CD14-positive monocyte (primary cell): ENCODE measurements at regions not wholly inside any gene's neighbourhood (a gene's known extent, or its start where the extent isn't known, plus 50 kb on each side); places are given as distances from the start of the nearest gene placed in this dataset.

ENCODE experiments used
- DNase-seq, 3 donors: peaks; one replicate each; pipeline ENCODE4 v3.0.0-alpha.2; 2011 to 2022
- H2AFZ ChIP-seq: 2 replicates; pipeline ENCODE4 v1.6.0; 2012; ENCODE audit warnings: mild to moderate bottlenecking, low read depth, low read length, inconsistent platforms; ENCODE audit not compliant: insufficient read depth, poor library complexity, severe bottlenecking
- H3K27ac ChIP-seq, 2 donors: 1 replicate in 1 of 2; 2 replicates in 1 of 2; pipeline ENCODE4 v1.5.1; 2012 to 2013; ENCODE audit warnings: low read length in 2 of 2, control low read depth in 1 of 2, inconsistent platforms in 1 of 2, low read depth in 1 of 2, mild to moderate bottlenecking in 1 of 2
- H3K27me3 ChIP-seq, 2 donors: one replicate each; pipeline versions ENCODE4 v1.6.0 to v1.6.1; 2011 to 2013; ENCODE audit warnings: low read length in 2 of 2; ENCODE audit not compliant: control insufficient read depth in 2 of 2, insufficient read depth in 2 of 2
- H3K36me3 ChIP-seq, 2 donors: replicated peaks in 1 of 2; 1 replicate in 1 of 2; 2 replicates in 1 of 2; pipeline versions ENCODE4 v1.5.1 to v1.6.1; 2012 to 2013; ENCODE audit warnings: low read length in 2 of 2, control low read depth in 1 of 2, inconsistent platforms in 1 of 2, mild to moderate bottlenecking in 1 of 2; ENCODE audit not compliant: insufficient read depth in 2 of 2, control insufficient read depth in 1 of 2
- H3K4me1 ChIP-seq, 2 donors: 1 replicate in 1 of 2; 2 replicates in 1 of 2; pipeline versions ENCODE4 v1.5.1 to v1.6.1; 2012 to 2013; ENCODE audit warnings: low read length in 2 of 2, control low read depth in 1 of 2, inconsistent platforms in 1 of 2, mild to moderate bottlenecking in 1 of 2, moderate library complexity in 1 of 2; ENCODE audit not compliant: insufficient read depth in 2 of 2, control insufficient read depth in 1 of 2
- H3K4me2 ChIP-seq: replicated peaks from 2 replicates; pipeline ENCODE3; 2012; ENCODE audit warnings: low read length, moderate library complexity, mild to moderate bottlenecking; ENCODE audit not compliant: poor library complexity, severe bottlenecking; ENCODE audit errors: extremely low read depth
- H3K4me3 ChIP-seq, 3 experiments: fragments of 200-600 bp in 1 of 3; sonication (generic) in 1 of 3; replicated peaks in 1 of 3; 1 replicate in 2 of 3; 2 replicates in 1 of 3; pipeline ENCODE4 v1.5.1; 2011 to 2013; ENCODE audit warnings: low read length in 3 of 3, mild to moderate bottlenecking in 3 of 3, control low read depth in 2 of 3, low read depth in 2 of 3, inconsistent platforms in 1 of 3, moderate library complexity in 1 of 3
- H3K79me2 ChIP-seq: 2 replicates; pipeline ENCODE4 v1.6.0; 2012; ENCODE audit warnings: mild to moderate bottlenecking, control low read depth, inconsistent platforms, low read length, moderate library complexity; ENCODE audit not compliant: insufficient read depth
- H3K9ac ChIP-seq: 2 replicates; pipeline ENCODE4 v1.6.0; 2017; ENCODE audit warnings: low read length, mild to moderate bottlenecking; ENCODE audit not compliant: insufficient read depth, poor library complexity, severe bottlenecking
- H3K9me3 ChIP-seq, 2 donors: replicated peaks in 1 of 2; 1 replicate in 1 of 2; 2 replicates in 1 of 2; pipeline versions ENCODE4 v1.5.1 to v1.6.1; 2012 to 2013; ENCODE audit warnings: low read length in 2 of 2, control low read depth in 1 of 2; ENCODE audit not compliant: control insufficient read depth in 1 of 2, insufficient read depth in 1 of 2
- H4K20me1 ChIP-seq: 2 replicates; pipeline ENCODE4 v1.6.0; 2012; ENCODE audit warnings: mild to moderate bottlenecking, low read length, control low read depth, moderate library complexity; ENCODE audit not compliant: insufficient read depth
- H3K27ac Mint-ChIP-seq, 7 donors: one replicate each; pipeline ENCODE4 v1.8.0; 2020; ENCODE audit warnings: mild to moderate bottlenecking in 7 of 7, mixed read lengths in 7 of 7, moderate library complexity in 6 of 7, inconsistent platforms in 2 of 7
- H3K27me3 Mint-ChIP-seq, 3 donors: one replicate each; pipeline ENCODE4 v1.8.0; 2021 to 2022; ENCODE audit warnings: low read depth in 3 of 3, mild to moderate bottlenecking in 3 of 3, mixed read lengths in 3 of 3, moderate library complexity in 3 of 3, inconsistent platforms in 1 of 3
- H3K36me3 Mint-ChIP-seq, 2 donors: one replicate each; pipeline ENCODE4 v1.8.0; 2020; ENCODE audit warnings: mixed read lengths in 2 of 2, inconsistent platforms in 1 of 2, mild to moderate bottlenecking in 1 of 2
- H3K4me1 Mint-ChIP-seq: one replicate; pipeline ENCODE4 v1.8.0; 2020; ENCODE audit warnings: mild to moderate bottlenecking, mixed read lengths
- H3K4me3 Mint-ChIP-seq, 2 donors: one replicate each; pipeline ENCODE4 v1.8.0; 2020; ENCODE audit warnings: mild to moderate bottlenecking in 2 of 2, mixed read lengths in 2 of 2, moderate library complexity in 1 of 2
- H3K9me3 Mint-ChIP-seq, 7 donors: one replicate each; pipeline ENCODE4 v1.8.0; 2020 to 2022; ENCODE audit warnings: mixed read lengths in 7 of 7, mild to moderate bottlenecking in 6 of 7, moderate library complexity in 6 of 7, inconsistent platforms in 2 of 7
- CTCF ChIP-seq: fragments of 200-600 bp; IDR thresholded peaks from one replicate; pipeline ENCODE4 v1.8.0; 2022; ENCODE audit warnings: antibody characterized with exemption, mild to moderate bottlenecking
- WGBS: methylation state at CpG from one replicate; pipeline ENCODE4 v1.1.5; 2013; ENCODE audit warnings: missing lambda C conversion rate; ENCODE audit not compliant: insufficient coverage; 5-methylcytosine and 5-hydroxymethylcytosine counted together
- intact Hi-C, 2 donors: fragments of 100-400 bp; cut with micrococcal nuclease; formaldehyde crosslinking; loops; one replicate each; pipeline versions ENCODE4 v1.15.0 to v1.15.1; 2023

GRCh38 chrY:7459802-7460201 is 548.2 kb upstream of the AMELY start:
- peaks cover 0 to 3% (median 0%) of the 10 kb centered on the region in 7 donors for H3K9me3 Mint-ChIP-seq
- no peak overlapping the region for H3K4me3 ChIP-seq
- H3K4me3 Mint-ChIP-seq: no peak overlapping the region
- H3K36me3 ChIP-seq: no peaks in the 10 kb centered on the region
- H3K4me1 ChIP-seq: no peaks in the 10 kb centered on the region
- no peak overlapping the region for H3K27ac Mint-ChIP-seq
- intact Hi-C loops: no loop called here
- no peaks in the 10 kb centered on the region for H3K4me1 Mint-ChIP-seq
- TF ChIP-seq CTCF: no peak
- H3K36me3 Mint-ChIP-seq: no peaks in the 10 kb centered on the region
- no peak overlapping the region for H3K27ac ChIP-seq
- no peaks in the 10 kb centered on the region for H3K27me3 ChIP-seq
- no peaks in the 10 kb centered on the region for H3K9me3 ChIP-seq
- H3K79me2 ChIP-seq: no peaks in the 10 kb centered on the region
- H3K9ac ChIP-seq: no peak overlapping the region
- no peaks in the 10 kb centered on the region for H4K20me1 ChIP-seq
- H3K4me2 ChIP-seq: no peak overlapping the region
- no peak for DNase-seq
- peaks cover 0 to 1% (median 0%) of the 10 kb centered on the region in 3 donors for H3K27me3 Mint-ChIP-seq
- no peak overlapping the region for H2AFZ ChIP-seq

- H3K27me3 ChIP-seq: no peaks in the 10 kb centered on the region
- H4K20me1 ChIP-seq: no peaks in the 10 kb centered on the region
- H3K4me2 ChIP-seq: no peak overlapping the region
- H3K4me3 Mint-ChIP-seq: no peak overlapping the region
- no peak overlapping the region for H3K27ac ChIP-seq
- DNase-seq: no peak
- no peaks in the 10 kb centered on the region for H3K36me3 Mint-ChIP-seq
- intact Hi-C loops: no loop called here
- H3K4me3 ChIP-seq: no peak overlapping the region
- H3K36me3 ChIP-seq: no peaks in the 10 kb centered on the region
- WGBS: no CpG with 5 or more reads among the region's 1 CpG
- H3K27ac Mint-ChIP-seq: no peak overlapping the region
- TF ChIP-seq CTCF: no peak
- H3K9ac ChIP-seq: no peak overlapping the region
- H3K4me1 Mint-ChIP-seq: no peaks in the 10 kb centered on the region
- no peaks in the 10 kb centered on the region for H3K4me1 ChIP-seq
- H3K9me3 Mint-ChIP-seq: peaks cover 0 to 3% (median 0%) of the 10 kb centered on the region in 7 donors
- peaks cover 0 to 1% (median 0%) of the 10 kb centered on the region in 3 donors for H3K27me3 Mint-ChIP-seq
- H3K9me3 ChIP-seq: no peaks in the 10 kb centered on the region
- H2AFZ ChIP-seq: no peak overlapping the region
- no peaks in the 10 kb centered on the region for H3K79me2 ChIP-seq
Observed at GRCh38 chrY:7458301-7459078, 546.9 kb upstream of the AMELY start.
